HL-60/S4 (cell line): ENCODE measurements at regions not wholly inside any gene's neighbourhood (a gene's known extent, or its start where the extent isn't known, plus 50 kb on each side); places are given as distances from the start of the nearest gene placed in this dataset.

ENCODE experiments used
- in situ Hi-C: fragments of 300-500 bp; cut with MboI; formaldehyde crosslinking; loops from 2 replicates; pipeline ENCODE4 v1.14.3; 2022; ENCODE audit warnings: low sequenced_read_pairs

DNA sequence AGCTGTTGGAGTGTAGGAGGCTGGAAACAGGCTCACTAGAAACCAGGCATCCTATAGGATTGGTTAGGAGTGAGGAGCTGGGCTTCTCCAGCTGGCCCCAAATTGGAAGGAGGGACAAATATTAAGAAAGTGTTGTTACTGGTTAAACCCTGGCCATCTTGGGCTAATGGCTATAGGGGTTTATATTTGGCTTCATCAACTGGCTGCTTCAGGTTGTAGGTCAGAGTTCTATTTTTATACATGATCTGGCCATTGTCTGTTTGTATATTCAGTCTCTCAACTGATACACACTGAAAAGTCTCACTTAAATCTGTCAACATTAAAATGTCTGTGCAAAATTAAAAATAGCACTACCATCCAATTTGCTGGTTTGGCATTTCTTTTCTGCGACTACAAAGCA lies 70.2 kb upstream of the ARRDC4 start:
- in situ Hi-C loops = no loop called here

- in situ Hi-C loops = no loop called here
Measured at GRCh38 chr15:97892167-97892938, 68.2 kb upstream of the ARRDC4 start.

- in situ Hi-C loops = no loop called here
Measured at GRCh38 chr15:97893967-97894366, 66.5 kb upstream of the ARRDC4 start.

GRCh38 chr15:97899981-97900380 lies 60.5 kb upstream of the ARRDC4 start:
- in situ Hi-C loops = loop anchor here (25.0 kb wide), 1 partner anchor 187 kb away; no protein-coding TSS in a partner anchor

GRCh38 chr15:97902140-97902780 lies 58.2 kb upstream of the ARRDC4 start:
- in situ Hi-C loops = loop anchor here (25.0 kb wide), 1 partner anchor 185 kb away; no protein-coding TSS in a partner anchor

DNA sequence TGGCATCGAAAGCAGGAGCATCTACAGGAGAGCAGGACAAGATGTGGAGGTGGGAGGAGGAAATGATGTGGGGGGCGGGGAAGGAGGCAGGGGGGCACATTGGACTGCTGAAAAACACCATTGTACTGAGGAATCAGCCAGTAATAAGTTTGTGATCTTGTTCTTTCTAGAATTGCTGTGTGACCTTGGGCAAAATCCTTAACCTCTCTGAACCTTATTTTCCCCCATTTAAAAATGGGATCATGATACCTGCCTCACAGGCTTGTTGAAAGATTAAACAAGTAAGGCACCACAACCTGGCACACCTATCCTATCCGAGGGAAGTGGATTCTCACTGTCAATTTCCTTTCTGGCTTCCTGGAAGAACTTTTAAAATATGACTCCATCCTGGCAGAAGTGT lies 56.9 kb upstream of the ARRDC4 start:
- in situ Hi-C loops = loop anchor here (25.0 kb wide), 1 partner anchor 184 kb away; no protein-coding TSS in a partner anchor

GRCh38 chr15:97903971-97904572 lies 56.4 kb upstream of the ARRDC4 start:
- in situ Hi-C loops = loop anchor here (25.0 kb wide), 1 partner anchor 183 kb away; no protein-coding TSS in a partner anchor

GRCh38 chr15:97909291-97909891 lies 51.1 kb upstream of the ARRDC4 start:
- in situ Hi-C loops = loop anchor here (25.0 kb wide), 1 partner anchor 178 kb away; no protein-coding TSS in a partner anchor
